ENCODE measurements at regions not wholly inside any gene's neighbourhood (a gene's known extent, or its start where the extent isn't known, plus 50 kb on each side); places are given as distances from the start of the nearest gene placed in this dataset.

DNA sequence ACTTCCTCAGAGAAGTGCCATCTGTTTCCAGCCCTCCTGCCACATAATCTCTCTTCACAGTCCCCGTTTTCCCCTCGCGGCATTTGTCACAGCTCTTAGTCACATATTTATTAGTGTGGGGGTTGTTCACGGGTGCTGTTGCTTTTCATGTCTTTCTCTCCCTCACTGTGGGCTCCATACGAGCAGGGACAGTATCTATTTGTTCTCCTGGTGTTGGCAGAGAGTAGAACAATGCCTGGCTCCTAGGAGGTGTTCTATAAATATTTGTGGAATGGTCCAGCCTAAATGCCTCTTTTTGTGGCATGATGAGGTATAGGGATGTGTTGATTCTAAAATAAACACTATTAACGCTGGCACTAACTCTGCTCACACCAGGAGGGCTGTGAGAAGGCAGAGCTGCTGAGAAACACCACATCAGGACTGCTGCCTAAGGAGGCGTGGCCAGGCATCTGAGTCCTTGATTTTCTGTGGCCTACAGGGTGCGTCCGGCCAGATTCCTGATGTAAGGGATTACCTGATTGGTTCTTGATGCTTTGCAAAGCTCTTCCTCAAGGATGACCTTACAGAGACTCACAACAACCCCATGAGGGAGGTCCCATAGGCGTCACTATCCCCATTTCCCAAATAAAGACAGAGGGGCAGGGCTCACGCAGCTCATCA, 219.8 kb upstream of the ARID1B start:
- no peak for TF ChIP-seq POLR2A (IDR thresholded peaks at IDR 0.05)
- TF ChIP-seq, protein P1, sequence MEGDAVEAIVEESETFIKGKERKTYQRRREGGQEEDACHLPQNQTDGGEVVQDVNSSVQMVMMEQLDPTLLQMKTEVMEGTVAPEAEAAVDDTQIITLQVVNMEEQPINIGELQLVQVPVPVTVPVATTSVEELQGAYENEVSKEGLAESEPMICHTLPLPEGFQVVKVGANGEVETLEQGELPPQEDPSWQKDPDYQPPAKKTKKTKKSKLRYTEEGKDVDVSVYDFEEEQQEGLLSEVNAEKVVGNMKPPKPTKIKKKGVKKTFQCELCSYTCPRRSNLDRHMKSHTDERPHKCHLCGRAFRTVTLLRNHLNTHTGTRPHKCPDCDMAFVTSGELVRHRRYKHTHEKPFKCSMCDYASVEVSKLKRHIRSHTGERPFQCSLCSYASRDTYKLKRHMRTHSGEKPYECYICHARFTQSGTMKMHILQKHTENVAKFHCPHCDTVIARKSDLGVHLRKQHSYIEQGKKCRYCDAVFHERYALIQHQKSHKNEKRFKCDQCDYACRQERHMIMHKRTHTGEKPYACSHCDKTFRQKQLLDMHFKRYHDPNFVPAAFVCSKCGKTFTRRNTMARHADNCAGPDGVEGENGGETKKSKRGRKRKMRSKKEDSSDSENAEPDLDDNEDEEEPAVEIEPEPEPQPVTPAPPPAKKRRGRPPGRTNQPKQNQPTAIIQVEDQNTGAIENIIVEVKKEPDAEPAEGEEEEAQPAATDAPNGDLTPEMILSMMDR (IDR thresholded peaks at IDR 0.05), result no peak
